K562 (cell line): ENCODE measurements at regions not wholly inside any gene's neighbourhood (a gene's known extent, or its start where the extent isn't known, plus 50 kb on each side); places are given as distances from the start of the nearest gene placed in this dataset.

ENCODE experiments used
- CBFA2T3 ChIP-seq: fragments of 450-650 bp; IDR thresholded peaks from 2 replicates; pipeline ENCODE4 v1.6.1; 2017
- CHAMP1 ChIP-seq: fragments of 450-650 bp; IDR thresholded peaks from 2 replicates; pipeline ENCODE4 v1.6.1; 2016; ENCODE audit warnings: mild to moderate bottlenecking
- CHD1 ChIP-seq: fragments of 200-600 bp; sonication (generic); IDR thresholded peaks from one replicate; pipeline ENCODE4 v1.6.1; 2012; ENCODE audit warnings: mild to moderate bottlenecking, moderate library complexity, low read length, inconsistent platforms
- CREM ChIP-seq: IDR thresholded peaks from 2 replicates; pipeline ENCODE4 v1.6.1; 2014; ENCODE audit warnings: antibody characterized with exemption, low read depth
- ELF2 ChIP-seq: fragments of 250-450 bp; sonication (Bioruptor Pico); IDR thresholded peaks from 2 replicates; pipeline ENCODE4 v1.5.0; 2021; ENCODE audit warnings: mild to moderate bottlenecking
- ESRRA ChIP-seq: fragments of 450-650 bp; IDR thresholded peaks from 2 replicates; pipeline ENCODE4 v1.6.1; 2014; ENCODE audit warnings: low read depth, mild to moderate bottlenecking, moderate library complexity, borderline replicate concordance
- SOX6 ChIP-seq: fragments of 450-650 bp; IDR thresholded peaks from 2 replicates; pipeline ENCODE4 v1.6.1; 2014; ENCODE audit warnings: mild to moderate bottlenecking
- TRIM24 ChIP-seq, 2 experiments: fragments of 450-650 bp; IDR thresholded peaks; 2 replicates each; pipeline ENCODE4 v1.6.1; 2016
- ZBTB9 ChIP-seq: fragments of 450-650 bp; formaldehyde crosslinking; IDR thresholded peaks from 2 replicates; pipeline ENCODE4 v1.4.0; 2020; ENCODE audit warnings: mild to moderate bottlenecking, moderate library complexity
- TF ChIP-seq, protein P1 (sequence below), 2 experiments: fragments of 450-650 bp in 1 of 2; sonication (generic) in 1 of 2; formaldehyde crosslinking in 1 of 2; IDR thresholded peaks; 2 replicates each; pipeline versions ENCODE4 v1.7.1 to v1.9.0; 2016 to 2022; ENCODE audit warnings: inconsistent platforms in 1 of 2, mild to moderate bottlenecking in 1 of 2, missing genetic modification reagents in 1 of 2
- TF ChIP-seq, protein P2 (sequence below): IDR thresholded peaks from 3 replicates; pipeline ENCODE4 v1.6.1; 2011; ENCODE audit warnings: borderline replicate concordance, mild to moderate bottlenecking, moderate library complexity; ENCODE audit not compliant: insufficient read length; ENCODE audit errors: extremely low read depth

DNA sequence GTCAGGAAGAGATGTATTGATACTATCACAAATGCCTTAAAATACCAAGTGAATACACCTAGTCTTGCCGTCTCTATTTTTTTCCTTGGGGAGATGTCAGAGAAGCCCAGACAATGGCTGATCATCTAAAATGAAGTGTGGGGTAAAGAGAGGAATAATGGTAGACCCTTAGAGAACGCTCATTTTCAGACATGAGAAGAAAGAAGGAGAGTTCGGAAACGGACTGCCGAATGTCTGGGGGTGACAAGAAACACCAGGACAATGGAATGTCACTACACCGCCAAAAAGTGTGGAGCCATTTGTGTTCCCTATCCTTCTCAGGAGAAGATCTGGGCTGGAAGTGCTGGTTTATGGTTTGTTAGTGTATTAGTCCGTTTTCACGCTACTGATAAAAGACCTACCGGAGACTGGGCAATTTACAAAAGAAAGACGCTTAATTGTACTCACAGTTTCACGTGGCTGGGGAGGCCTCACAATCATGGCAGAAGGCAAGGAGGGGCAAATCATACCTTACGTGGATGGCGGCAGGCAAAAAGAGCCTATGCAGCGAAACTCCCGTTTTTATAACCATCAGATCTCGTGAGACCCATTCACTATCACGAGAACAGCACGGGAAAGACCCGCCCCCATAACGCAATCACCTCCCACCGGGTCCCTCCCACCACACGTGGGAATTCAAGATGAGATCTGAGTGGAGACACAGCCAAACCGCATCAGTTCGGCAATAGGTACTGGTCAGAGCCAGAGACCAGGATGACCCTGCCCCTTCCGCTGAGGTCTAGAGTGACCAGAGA, 743.7 kb downstream of the GALR1 start (continued):
- TF ChIP-seq, protein P1, sequence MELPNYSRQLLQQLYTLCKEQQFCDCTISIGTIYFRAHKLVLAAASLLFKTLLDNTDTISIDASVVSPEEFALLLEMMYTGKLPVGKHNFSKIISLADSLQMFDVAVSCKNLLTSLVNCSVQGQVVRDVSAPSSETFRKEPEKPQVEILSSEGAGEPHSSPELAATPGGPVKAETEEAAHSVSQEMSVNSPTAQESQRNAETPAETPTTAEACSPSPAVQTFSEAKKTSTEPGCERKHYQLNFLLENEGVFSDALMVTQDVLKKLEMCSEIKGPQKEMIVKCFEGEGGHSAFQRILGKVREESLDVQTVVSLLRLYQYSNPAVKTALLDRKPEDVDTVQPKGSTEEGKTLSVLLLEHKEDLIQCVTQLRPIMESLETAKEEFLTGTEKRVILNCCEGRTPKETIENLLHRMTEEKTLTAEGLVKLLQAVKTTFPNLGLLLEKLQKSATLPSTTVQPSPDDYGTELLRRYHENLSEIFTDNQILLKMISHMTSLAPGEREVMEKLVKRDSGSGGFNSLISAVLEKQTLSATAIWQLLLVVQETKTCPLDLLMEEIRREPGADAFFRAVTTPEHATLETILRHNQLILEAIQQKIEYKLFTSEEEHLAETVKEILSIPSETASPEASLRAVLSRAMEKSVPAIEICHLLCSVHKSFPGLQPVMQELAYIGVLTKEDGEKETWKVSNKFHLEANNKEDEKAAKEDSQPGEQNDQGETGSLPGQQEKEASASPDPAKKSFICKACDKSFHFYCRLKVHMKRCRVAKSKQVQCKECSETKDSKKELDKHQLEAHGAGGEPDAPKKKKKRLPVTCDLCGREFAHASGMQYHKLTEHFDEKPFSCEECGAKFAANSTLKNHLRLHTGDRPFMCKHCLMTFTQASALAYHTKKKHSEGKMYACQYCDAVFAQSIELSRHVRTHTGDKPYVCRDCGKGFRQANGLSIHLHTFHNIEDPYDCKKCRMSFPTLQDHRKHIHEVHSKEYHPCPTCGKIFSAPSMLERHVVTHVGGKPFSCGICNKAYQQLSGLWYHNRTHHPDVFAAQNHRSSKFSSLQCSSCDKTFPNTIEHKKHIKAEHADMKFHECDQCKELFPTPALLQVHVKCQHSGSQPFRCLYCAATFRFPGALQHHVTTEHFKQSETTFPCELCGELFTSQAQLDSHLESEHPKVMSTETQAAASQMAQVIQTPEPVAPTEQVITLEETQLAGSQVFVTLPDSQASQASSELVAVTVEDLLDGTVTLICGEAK (IDR thresholded peaks at IDR 0.05) = no peak
- TF ChIP-seq, protein P1 (CRISPR knock-in tag; IDR thresholded peaks at IDR 0.05) = no peak
- TF ChIP-seq CBFA2T3 = 0 out of 2 replicates have a peak, but pooled peaks have one; percentile 46
- peak; percentile 70; the same call in 1 of the 2 replicates for TF ChIP-seq ESRRA
- no peak for TF ChIP-seq CHAMP1
- no peak for TF ChIP-seq ZBTB9
- TF ChIP-seq, protein P2, sequence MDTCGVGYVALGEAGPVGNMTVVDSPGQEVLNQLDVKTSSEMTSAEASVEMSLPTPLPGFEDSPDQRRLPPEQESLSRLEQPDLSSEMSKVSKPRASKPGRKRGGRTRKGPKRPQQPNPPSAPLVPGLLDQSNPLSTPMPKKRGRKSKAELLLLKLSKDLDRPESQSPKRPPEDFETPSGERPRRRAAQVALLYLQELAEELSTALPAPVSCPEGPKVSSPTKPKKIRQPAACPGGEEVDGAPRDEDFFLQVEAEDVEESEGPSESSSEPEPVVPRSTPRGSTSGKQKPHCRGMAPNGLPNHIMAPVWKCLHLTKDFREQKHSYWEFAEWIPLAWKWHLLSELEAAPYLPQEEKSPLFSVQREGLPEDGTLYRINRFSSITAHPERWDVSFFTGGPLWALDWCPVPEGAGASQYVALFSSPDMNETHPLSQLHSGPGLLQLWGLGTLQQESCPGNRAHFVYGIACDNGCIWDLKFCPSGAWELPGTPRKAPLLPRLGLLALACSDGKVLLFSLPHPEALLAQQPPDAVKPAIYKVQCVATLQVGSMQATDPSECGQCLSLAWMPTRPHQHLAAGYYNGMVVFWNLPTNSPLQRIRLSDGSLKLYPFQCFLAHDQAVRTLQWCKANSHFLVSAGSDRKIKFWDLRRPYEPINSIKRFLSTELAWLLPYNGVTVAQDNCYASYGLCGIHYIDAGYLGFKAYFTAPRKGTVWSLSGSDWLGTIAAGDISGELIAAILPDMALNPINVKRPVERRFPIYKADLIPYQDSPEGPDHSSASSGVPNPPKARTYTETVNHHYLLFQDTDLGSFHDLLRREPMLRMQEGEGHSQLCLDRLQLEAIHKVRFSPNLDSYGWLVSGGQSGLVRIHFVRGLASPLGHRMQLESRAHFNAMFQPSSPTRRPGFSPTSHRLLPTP = no peak
- peak; percentile 42; the same call in 1 of the 2 replicates for TF ChIP-seq CREM
- no peak for TF ChIP-seq SOX6
- no peak for TF ChIP-seq ELF2
- 0 out of 4 replicates have a peak, but pooled peaks of 1 of the 2 experiments have one; percentile 11 for TF ChIP-seq TRIM24 (IDR thresholded peaks at IDR 0.05)
- peak; percentile 90 for TF ChIP-seq CHD1
